Ureter (tissue), 1 donor: ENCODE measurements at regions not wholly inside any gene's neighbourhood (a gene's known extent, or its start where the extent isn't known, plus 50 kb on each side); places are given as distances from the start of the nearest gene placed in this dataset.

ENCODE experiments used
- DNase-seq: peaks from one replicate; pipeline ENCODE4 v3.0.0-alpha.2; 2020; ENCODE audit warnings: low spot score
- donor health status: DM: yes; HTN: yes; CAD: no.

DNA sequence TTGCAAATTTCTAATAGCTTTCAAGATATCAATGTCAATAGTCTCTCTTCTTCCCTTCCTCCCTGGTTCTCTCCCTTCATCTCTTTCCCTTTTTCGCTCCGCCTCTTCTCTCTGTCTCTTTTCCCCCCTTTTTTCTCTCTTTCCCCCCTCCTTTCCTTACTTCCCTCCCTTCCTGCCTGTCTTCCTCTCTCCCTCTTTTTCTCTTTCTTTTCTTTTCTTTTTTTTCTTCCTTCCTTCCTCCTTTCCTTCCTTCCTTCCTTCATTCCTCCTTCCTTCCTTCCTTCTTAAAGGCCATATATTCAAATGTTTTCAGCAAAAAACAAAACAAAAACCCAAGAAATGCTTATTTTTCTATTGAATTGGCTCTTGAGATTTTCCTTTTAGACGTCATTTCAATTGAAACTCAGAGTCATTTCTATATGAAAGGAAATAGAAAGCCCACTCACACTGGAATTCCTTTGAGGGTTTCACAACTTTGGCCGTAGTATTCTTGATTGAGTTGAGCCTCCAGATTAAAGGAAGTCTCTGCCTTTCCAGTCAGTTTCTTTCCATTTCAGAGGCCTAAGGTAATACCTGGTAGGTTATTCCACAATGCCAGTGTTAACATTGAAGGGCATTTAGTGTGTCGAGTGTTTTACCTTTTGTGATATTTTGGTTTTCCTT is 551.5 kb downstream of the LMO4 start:
- no peak for DNase-seq

GRCh38 chr1:87880764-87881163 is 552.1 kb downstream of the LMO4 start:
- DNase-seq, result no peak

GRCh38 chr1:87883906-87884305 is 555.2 kb downstream of the LMO4 start:
- DNase-seq, result no peak

DNA sequence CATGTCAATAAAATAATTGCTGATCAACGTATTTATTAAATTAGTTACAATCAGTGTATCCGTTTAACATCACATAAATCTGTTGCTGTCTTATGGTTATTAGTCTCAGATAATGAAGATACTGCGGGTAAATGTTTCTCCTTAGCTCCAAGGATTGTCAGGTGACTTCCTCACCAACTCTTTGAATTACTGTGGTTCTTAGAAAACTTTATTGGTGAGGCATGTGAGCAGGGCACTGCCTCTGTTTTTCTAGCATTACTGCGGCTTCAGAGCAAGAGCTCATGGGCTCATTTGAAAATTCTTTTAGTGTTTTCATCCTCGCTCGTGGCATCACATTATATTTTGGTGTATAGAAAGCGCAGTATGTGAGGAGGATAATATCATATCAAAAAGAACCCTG is 555.9 kb downstream of the LMO4 start:
- no peak for DNase-seq

- DNase-seq, result no peak
Measured at GRCh38 chr1:87885278-87886025, 556.8 kb downstream of the LMO4 start.

DNA sequence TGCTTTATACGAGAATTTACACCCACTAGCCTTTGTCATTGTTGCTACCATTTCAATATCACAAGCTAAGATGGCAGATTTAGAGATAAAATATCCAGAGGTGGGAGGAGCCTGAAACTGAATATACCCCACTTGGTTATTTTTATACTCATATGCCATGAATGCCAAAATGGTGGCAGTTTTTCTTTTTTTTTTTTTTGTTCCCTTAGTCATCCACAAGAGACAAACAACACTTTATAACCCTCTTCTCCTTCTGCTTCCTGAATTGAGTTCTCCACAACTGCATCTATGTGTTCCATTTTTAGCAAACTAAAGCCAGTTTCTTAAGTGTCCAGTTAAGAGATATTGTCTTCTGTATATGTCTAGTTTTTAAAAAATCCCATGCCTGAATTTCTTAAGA is 558.4 kb downstream of the LMO4 start:
- DNase-seq, result no peak

DNA sequence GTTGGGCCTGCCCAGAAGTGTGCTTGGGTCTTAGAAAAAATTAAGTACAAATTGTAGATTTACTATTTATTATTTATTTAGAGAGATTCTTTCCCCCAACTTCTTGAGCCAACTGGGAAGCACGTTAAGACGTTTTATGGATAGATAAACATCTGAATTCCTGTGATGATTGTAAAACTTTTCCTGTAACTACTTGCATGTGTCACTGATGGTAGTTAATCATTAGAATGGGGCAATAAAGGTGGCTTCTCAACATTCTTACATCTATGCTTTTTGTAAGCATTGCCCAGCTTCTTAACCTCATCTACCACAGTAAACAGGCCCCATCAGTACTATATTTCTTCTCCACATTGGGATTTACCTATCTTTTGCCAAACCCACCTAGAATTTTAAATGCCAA is 559.8 kb downstream of the LMO4 start:
- DNase-seq, result no peak

- no peak for DNase-seq
Measured at GRCh38 chr1:87894062-87894461, 565.4 kb downstream of the LMO4 start.

DNA sequence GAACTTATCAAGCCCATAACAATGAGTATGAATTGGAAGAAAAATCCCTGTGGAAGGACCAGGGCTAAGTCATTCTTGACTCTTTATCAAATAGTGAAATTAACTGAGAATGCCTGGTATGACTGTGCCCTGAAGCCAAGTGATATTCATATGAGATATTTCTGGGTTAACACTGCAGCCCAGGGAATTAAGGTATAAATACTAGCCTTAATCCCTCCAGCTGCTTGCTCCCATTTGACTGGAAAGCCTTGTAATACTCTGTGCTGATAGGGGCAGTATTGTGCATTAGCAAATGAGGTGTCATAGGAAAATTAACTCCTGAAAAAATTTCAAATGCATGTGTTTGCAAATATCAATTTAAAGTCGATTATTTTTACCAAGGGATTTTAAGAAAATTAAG is 568.8 kb downstream of the LMO4 start:
- no peak for DNase-seq

- no peak for DNase-seq
Measured at GRCh38 chr1:87898431-87898830, 569.8 kb downstream of the LMO4 start.

GRCh38 chr1:87899017-87899416 is 570.3 kb downstream of the LMO4 start:
- no peak for DNase-seq

DNA sequence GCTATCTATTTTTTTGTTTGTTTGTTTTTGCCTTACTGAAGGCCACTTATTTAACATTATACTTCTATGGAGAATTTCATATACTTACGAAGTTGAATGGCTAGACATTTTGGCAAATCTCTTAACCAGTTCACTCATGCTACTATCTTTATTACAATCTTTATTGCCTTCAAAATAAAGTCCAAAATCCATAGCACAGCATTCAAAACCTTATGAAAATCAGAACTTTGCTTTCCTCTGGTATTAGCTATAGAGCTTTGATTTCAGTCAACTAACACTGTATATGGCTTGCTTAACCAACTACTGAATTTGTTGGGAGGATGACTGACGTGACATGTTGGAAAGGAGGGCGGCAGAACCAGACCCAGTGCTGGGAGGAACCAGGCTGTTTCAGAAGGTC is 571.1 kb downstream of the LMO4 start:
- DNase-seq, result no peak

DNA sequence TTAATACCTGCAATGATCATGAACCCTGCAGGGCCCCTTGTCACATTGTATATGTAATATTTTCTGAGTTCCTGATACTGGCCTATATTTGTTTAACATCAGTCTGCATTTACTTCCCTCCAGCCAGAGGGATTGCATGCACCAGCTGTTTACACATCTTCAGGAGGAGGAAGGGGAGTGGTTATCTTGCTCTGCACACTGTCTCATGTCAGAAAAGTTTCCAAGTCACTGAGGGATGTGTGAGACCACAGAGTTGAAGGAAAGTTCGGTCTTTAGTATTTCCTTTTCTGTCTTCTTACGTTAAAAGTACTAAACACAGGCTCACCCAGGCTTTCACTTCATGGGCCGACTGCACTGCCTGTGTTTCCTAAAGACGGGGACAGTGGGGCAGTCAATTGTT is 574.1 kb downstream of the LMO4 start:
- DNase-seq, result no peak

DNA sequence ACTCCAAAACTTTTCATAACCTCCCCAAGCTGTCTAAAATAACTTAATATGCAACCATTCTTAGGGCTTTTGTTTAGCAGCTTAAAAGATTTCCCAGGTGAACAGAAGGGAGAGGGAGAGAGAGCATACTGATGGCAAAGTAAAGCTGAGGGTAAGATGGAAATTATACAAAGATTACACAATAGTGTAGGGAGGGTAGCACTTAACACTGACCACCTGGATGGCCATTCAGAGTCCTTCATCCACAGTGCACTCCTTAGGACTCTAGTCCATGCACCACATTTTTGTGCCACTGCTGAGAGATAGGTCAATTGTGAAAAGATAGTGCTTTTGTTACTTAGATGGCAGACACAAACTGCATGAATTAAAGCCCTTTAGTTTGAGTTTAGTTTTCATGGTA is 574.6 kb downstream of the LMO4 start:
- DNase-seq, result no peak

GRCh38 chr1:87904651-87905050 is 576.0 kb downstream of the LMO4 start:
- no peak for DNase-seq

- no peak for DNase-seq
Measured at GRCh38 chr1:87905651-87906050, 577.0 kb downstream of the LMO4 start.

DNA sequence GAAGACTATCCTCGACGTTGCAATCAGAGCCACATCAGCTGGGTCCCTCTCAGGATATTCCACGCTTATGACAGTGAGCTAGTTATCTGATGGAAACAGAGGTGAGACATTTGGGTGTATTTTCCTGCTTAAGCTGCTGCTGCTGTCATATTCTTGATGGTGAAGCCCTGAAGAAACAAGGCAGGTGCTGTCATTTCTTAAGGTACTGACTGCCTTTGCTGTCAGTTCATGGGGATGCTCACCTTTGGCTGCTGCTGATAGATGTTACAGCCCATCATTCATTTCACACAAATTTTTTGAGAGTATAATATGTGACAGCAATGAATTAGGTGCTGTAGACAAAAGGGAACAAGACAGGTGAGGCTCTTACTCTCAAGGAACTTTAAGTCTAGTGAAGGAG is 577.4 kb downstream of the LMO4 start:
- no peak for DNase-seq

GRCh38 chr1:87913361-87913760 is 584.7 kb downstream of the LMO4 start:
- no peak for DNase-seq

DNA sequence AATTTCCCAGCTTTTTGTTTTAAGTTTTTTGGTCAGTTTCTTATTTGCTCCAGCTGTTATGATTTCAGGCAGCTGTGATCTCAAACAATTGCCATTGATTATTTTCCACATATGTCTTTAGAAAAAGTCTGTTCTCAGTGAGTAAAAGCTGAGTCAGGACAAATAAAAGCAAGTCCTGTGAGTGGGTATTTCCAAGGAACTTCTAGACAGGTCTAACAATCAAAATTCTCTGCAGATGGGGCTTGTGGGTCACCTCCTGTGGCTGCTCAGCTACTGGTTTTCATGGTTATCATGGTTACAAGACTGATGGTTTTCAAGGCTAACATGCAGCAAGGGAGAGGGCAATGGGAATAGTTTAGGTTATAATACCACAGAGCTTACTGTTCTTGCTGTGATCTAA is 585.7 kb downstream of the LMO4 start:
- DNase-seq, result no peak

- DNase-seq, result no peak
Measured at GRCh38 chr1:87915771-87916170, 587.1 kb downstream of the LMO4 start.

DNA sequence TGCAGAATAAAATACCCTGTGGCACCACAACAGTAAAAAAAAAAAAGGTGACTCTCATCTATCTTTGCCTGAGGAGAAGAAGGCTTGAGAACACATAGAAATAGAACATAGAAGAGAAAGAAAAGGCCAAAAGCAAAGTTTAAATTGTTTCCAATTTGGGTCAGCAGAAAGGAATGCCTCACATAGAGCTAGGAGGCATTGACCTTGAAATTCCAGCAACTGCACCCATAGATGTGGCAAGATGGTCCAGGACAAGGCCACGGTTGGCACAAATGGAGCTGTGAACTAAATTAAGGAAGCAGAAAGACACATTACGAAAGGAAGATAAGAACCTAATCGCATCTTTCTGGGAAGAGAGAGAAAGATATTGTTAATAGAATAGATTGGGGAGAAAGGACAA is 588.3 kb downstream of the LMO4 start:
- DNase-seq, result no peak

GRCh38 chr1:87918398-87918797 is 589.7 kb downstream of the LMO4 start:
- DNase-seq, result no peak

DNA sequence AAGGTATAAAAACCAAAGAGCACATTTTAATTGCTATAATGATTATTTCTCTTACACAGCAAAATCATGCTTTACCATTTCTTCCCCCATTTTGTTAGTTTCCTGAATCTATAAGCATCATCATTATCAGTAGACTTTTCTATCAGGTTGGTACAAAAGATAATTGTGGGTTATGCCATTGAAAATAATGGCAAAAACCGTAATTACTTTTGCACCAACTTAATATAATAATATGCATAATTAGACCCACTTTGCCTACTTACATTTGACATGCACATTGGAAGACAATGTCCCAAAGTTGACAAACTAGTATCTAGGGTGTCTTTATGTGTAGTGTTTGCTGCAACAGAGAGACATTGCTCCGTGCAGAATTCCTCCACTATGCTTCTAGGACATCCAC is 594.2 kb downstream of the LMO4 start:
- DNase-seq, result no peak
